ENCODE measurements at regions not wholly inside any gene's neighbourhood (a gene's known extent, or its start where the extent isn't known, plus 50 kb on each side); places are given as distances from the start of the nearest gene placed in this dataset.

- TF ChIP-seq CSDC2 (CRISPR knock-in tag; IDR thresholded peaks at IDR 0.05) (no peak), OSR1 (CRISPR knock-in tag; IDR thresholded peaks at IDR 0.05) (no peak), ZNF70 (CRISPR knock-in tag; IDR thresholded peaks at IDR 0.05) (no peak)
Measured at GRCh38 chr6:51024126-51024525, 205.5 kb downstream of the TFAP2B start.

Measured in SK-N-SH treated with all-trans-retinoic acid at 6 μM for 48 hours (cell line).